NK-92 treated with Interleukin-12 subunit alpha and Interleukin-12 subunit beta, amount 100 ng/mL, for 24 hours (cell line): ENCODE measurements at regions not wholly inside any gene's neighbourhood (a gene's known extent, or its start where the extent isn't known, plus 50 kb on each side); places are given as distances from the start of the nearest gene placed in this dataset.
"Not testable (repeated sequence)": the region's sequence is repeated elsewhere in the genome, so short reads cannot be mapped to it uniquely, and the experiment has no call there.

ENCODE experiments used
- DNase-seq: peaks from one replicate; lab custom pipeline; 2025; lab: John Stamatoyannopoulos, UW

DNA sequence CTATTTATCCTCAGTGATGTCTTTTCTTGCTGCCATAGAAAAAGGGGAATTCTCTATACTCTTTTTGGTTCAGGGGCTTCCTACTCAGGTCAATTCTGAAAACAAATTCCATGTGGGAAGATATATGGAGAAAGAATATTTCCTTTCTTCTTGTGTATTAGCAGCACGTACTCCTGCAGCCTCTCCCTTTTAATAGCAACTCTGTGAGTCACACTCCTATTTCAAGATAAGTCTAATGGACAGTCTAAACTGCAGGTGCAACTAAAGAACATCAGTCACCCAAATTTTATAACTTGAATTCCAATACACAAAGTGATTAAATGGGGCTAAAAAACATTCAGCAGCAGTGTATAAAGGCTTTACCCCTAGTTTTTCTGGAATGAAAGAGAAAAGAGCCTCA is 942.2 kb downstream of the CNTNAP5 start:
- no peak for DNase-seq

DNA sequence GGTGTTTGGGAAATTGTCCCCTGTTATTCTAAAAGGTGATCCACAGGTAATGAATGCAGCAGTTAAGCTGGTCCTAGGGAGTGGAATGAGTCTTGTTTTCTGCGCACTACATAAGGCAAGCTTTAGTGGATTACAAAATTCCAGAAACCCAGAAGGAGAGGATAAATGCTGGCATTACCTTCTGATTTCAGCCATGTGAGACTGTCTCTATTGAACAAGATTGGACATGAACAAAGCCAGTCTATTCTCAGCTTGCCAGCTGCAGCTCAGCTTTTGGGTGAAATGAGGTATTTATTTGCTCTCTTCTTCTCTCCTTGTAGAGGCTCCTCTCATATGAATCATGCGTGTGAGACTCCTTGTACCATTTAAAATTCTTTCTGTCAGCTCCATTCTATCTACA is 944.9 kb downstream of the CNTNAP5 start:
- DNase-seq = no peak

DNA sequence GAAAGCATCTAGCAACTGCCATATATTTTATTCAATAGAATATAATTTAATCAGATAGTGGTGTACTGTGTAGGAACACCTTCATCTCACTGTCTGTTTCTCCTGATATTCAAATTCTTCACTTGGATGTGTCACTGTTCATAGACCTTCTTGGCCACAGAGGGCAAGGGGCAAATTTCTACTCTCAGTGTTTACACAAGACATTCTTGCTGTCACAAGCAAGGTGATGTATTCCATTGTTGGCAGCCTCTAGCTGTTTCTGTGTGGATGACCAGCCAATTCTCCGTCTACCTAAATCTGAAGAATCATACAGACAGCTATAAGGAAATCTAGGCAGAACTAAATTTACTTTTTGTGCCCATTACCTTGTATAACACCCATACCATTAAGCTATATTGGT is 948.3 kb downstream of the CNTNAP5 start:
- DNase-seq = no peak

DNA sequence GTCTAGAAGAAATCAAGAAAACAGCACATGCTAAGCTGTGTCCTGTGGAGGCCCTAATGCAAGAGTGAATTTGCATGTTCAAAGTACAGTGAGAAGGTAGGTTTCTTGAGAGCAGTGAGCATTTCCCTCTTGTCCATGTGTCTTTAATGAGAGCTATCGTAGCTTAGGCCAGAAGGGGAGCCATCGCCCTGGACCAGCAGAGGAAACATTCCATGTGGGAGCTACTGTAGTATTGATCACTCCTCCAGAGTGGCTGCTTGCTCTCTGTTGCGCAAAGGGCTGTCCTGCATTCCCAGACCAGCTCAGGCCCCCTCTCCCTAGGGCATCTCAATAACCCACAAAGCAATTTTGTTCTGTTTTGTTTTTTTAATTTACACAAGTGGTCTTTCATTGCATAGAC is 950.1 kb downstream of the CNTNAP5 start:
- DNase-seq = no peak

DNA sequence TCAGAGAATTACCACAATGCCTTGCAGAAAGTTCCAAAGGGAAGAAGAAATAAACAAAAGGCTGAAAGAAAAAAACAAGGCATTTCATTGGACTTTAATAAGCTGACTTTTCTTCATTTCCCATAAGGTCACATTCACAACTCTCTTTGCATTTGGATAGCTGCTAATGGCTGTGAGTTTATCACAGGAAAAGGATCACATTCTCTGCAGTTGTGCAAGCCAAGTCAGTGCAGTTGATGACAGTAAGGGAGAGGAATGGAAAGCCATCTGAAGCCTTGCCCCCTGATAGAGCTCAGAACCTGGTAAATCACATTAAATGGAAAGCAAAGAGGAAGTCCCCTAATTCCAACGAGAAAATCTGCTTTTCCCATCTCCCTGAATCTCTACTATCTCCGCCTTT is 950.6 kb downstream of the CNTNAP5 start:
- no peak for DNase-seq

DNA sequence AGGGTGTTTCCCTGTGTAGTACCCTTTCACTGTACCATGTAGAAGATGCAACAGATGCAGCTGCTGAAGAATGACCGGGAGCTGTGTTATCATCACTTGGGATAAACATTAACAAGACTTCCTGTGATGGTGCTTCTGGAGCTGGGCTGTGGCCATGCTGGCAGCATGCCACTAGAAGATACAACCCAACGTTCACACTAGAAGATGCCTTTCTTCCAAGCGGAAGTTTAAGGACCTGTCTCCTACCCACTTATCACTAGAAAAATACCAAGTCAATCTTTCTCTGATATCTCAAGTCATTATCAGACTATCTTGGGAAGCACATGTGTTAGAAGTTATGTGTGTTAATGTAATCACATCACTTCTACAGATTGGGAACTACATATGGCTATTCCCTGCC is 953.5 kb downstream of the CNTNAP5 start:
- DNase-seq = no peak

DNA sequence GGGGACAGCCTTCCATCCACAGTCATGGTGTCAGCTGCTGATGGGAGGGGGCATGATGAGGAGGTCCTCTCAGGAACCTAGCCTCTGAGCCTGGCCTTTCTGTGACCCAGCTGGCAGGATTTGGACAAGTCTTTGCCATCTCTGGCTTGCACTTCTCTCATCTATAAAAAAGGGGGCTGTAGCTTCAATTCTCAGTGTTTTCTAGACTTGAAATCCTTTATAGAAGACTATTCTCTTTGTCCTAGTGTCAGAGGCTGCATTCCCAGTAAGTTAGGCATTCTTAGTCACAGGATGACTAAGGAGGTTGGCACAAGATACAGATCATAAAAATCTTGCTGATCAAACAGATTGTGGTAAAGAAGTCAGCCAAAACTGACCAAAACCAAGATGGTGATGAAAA is 958.5 kb downstream of the CNTNAP5 start:
- no peak for DNase-seq

DNA sequence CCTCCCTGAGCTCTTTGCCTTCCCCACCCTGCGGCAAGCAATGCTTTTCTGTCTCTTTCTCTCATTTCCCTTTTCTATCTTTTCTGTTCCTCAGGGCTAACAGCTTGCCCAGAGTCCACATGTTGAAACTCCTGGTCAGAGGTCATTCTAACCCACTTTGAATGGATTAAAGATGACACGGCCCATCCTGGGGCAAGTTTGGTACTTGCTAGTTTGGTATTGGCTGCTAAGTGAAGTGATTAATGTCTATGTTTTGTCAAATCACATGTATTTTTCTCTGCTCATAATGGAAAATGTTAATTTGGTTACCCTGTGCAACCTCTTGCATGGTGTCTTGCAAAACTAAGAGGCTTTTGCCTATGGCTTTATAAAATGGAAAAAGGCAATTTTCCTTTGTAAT is 960.2 kb downstream of the CNTNAP5 start:
- no peak for DNase-seq

DNA sequence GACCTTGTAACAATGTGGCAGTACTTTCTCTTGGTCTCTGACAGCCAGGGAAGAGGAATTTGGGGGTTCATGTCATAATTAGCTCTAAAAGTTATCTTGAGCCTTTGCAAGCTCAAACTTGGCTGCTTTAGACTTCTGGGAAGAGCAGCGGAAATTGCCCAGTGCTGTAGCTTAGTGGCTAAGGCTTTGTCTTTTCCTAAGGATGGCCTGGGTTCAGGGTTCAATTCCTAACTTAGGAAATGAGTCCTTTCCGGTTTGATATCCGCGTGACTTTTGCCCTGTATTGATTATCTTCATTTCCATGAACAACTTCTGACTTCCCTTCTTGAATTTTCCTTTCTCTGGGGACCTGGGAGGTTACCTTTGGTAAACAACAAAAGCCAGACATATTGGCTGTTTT is 961.0 kb downstream of the CNTNAP5 start:
- DNase-seq = no peak

DNA sequence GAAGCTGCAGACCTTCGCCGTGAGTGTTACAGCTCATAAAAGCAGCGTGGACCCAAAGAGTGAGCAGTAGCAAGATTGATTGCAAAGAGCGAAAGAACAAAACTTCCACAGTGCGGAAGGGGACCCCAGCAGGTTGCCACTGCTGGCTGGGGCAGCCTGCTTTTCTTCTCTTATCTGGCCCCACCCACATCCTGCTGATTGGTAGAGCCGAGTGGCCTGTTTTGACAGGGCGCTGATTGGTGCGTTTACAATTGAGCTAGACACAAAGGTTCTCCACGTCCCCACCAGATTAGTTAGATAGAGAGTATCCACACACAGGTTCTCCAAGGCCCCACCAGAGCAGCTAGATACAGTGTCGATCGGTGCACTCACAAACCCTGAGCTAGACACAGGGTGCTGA is 961.8 kb downstream of the CNTNAP5 start:
- DNase-seq = not testable (repeated sequence)

DNA sequence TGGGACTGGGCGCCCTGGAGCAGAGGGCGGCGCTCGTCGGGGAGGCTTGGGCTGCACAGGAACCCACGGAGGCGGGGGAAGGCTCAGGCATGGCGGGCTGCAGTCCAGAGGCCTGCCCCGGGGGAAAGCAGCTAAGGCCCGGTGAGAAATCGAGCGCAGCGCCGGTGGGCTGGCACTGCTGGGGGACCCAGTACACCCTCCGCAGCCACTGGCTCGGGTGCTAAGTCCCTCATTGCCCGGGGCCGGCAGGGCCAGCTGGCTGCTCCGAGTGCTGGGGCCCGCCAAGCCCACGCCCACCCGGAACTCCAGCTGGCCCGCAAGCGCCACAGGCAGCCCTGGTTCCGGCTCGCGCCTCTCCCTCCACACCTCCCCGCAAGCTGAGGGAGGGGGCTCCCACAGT is 962.3 kb downstream of the CNTNAP5 start:
- not testable (repeated sequence) for DNase-seq

DNA sequence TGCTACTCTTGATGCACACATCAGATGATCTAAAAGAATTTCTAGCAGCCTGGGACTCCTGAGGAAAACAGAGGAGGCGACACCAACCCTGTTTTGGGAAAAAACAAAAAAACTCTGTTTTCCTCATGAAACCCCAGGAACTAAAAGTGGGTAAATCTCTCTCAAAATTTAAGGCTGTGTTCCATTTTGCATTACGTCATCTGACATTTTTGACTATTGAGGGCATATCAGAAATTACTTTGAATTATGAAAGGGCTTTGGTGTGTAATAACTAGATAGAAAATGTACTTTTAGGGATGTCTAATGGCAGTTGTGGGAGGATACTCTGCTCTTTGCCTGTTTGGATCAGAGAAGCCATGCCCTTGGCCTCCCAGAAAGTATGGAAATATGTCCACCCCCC is 963.0 kb downstream of the CNTNAP5 start:
- DNase-seq = no peak

DNA sequence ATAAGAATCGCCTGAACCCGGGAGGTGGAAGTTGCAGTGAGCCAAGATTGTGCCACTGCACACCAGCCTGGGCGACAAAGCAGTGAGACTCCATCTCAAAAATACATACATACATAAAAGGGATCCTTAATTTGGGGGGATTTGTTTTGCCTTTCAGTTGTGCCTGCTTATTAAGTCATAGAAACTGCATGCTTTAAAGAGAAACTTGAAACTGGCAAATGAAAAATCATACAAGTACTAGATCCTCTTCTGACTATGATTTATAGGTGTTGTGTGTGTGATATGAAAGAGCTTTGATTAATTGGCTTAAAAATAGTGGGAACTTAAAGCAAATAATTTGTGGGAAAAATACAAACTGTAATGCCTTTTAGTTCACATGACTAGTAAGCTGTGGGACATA is 963.7 kb downstream of the CNTNAP5 start:
- no peak for DNase-seq

DNA sequence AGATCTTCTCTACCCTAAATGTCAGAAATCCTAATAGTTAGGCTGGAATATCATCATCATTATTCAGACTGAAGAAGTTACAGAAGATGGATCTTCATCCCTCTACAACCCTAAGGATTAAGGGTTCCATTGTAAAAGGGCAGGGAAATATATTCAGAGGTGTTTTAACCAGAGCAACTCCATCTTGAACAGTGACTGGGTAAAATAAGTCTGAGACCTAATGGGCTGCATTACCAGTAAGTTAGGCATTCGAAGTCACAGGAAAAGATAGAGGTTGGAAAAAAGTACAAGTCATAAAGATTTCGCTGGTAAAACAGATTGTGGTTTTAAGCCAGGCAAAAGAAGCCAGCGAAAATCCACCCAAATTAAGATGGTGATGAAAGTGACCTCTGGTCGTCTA is 968.7 kb downstream of the CNTNAP5 start:
- no peak for DNase-seq

DNA sequence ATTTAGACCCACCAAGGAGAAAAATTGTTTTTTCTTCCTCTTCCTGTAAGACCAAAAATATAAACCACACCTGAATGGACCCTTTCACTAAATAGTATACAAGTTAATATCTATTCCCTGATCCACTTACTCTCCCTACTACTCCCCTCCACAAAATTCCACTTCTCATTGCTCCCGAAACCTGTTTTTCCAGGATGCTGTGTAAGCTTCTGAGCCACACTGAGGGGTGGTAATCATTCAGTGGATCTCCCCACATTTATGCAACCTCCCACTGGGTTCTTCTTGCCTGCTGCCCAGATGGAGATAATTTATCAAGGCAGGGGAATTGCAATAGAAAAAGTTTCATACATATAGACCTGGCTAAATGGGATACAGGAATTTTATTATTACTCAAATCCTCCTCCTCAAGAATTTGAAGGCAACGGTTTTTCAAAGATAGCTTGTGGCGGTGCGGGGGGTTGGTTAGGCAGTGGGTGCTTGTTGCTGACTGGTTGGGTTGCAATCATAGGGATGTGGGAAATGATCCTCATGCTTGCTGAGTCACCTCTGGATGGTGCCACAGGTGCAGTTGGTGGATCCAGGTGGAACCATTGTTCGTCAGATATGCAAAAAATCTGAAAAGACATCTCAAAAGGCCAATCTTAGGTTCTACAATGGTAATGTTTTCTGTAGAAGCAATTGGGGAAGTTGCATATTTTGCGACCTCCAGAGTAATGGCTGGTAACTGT is 970.3 kb downstream of the CNTNAP5 start:
- no peak for DNase-seq

DNA sequence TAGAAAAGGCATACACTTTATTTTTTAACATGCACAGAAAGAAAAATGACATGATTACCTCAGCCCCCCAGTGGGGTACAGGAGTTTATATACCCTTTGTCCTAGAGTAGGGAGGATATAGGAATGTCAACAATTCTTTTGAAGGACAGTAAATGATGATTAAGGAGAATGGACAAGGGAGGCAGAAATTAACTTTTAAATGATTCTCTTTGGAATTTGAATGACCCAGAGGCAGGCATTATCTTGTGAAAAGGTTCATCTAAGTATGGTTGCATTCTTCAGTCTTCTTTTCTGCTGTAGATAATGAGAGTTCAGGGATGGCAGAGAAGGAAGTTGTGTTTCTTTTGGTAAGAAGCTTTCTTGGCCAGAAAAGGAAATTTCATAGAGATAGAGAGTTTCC is 971.3 kb downstream of the CNTNAP5 start:
- no peak for DNase-seq

DNA sequence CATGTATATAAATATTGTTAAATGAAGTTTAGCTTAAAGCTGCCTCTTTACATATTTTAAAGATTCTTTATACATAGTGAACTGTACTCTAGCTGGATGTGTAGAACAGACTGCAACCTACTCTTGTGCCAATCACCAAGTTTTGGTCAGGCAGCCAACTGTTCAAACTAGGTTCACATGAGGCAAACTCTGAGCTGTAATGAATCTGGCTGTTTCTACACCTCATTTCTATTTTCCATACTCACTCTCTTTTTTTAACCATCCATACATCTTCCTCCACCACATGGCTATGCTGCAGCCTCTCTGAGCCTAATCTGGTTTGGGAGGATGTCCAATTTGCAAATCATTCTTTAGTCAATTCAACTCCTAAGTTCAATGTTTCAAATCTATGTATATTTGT is 974.8 kb downstream of the CNTNAP5 start:
- DNase-seq = no peak

DNA sequence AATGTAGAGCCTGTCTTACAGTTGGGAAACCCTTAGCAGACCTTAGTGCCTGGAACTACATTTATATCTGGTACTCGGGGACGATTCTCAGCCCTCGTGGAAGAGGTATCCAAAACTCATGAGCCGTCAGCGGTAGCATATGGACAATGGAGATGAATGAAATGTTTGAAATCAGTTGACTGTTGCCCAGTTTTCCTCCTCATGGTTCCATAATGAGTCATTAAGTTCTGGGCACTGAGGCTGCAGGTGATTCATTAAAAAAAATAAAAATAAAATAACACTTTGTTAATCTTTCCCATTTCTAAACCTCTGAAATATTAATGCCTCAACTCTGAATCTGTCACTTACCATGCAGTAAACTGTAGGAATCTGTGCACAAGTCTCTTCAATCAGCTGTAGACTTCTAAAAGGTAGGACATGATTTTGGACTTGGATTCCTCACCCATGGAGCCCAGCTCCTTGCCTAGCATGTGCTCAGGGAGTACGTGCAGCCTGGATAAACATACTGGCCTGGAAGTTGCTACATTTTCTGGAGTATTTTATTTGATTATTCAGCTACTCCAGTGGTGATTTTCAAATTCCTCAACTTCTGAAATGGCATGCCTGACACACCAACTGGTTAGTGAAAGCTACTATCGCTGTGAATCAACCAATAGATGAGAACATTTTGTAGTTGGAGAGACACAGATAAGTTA is 979.2 kb downstream of the CNTNAP5 start:
- no peak for DNase-seq

DNA sequence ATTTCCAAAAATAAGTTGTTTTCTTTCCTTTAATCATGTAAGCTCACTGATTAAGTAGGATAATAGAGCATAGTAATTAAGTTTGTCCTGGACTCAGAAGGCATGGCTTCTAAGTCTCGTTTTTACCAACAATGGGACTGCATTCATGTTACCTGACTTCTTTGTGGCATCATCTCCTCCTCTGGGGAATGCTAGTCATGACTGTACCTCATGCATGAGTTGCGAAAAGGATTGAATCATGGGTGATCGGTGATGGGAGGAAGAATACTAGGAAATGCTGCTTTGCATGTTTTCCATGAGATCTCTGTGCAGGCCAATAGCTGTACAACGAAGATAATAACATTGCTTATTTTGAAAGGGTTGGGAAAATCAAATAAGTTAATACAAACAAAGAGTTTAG is 981.6 kb downstream of the CNTNAP5 start:
- DNase-seq = no peak

DNA sequence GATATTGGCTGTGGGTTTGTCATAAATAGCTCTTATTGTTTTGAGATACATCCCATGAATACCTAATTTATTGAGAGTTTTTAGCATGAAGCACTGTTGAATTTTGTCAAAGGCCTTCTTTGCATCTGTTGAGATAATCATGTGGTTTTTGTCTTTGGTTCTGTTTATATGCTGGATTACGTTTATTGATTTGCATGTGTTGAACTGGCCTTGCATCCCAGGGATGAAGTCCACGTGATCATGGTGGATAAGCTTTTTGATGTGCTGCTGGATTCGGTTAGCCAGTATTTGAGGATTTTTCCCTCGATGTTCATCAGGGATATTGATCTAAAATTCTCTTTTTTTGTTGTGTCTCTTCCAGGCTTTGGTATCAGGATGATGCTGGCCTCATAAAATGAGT is 1003.6 kb downstream of the CNTNAP5 start:
- not testable (repeated sequence) for DNase-seq

DNA sequence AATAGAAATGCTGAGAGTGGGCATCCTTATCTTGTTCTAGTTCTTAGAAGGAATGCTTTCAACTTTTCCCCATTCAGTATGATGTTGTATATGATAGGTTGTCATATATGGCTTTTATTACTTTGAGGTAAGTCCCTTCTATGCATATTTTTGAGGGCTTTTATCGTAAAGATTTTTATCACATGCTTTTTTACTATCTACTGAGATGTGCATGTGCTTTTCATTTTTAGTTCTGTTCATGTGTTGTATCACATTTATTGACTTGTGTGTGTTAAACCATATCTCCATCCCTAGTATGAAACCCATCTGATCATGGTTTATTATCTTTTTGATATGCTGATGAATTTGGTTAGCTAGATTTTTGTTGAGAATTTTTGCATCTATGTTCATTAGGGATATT is 1008.8 kb downstream of the CNTNAP5 start:
- DNase-seq = no peak

DNA sequence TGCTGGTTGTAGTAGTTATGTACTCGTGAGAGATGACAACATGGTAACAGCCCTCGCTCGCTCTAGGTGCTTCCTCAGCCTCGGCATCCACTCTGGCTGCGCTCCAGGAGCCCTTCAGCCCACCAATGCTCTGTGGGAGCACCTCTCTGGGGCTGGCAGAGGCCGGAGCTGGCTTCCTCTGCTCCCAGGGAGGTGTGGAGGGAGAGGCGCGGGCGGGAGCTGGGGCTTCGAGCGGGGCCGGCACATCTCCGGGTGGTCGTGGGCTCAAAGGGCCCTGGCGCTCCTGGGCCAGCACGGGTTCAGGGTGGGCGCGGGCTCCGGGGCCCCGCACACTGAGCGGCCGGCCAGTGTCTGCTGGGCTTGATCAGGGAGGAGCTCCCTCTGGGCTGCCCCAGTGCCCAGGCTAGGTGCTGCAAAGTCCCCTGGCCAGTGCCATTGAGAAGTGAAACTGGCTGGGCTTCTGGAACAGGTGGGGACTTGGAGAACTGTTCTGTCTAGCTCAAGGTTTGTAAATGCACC is 1012.1 kb downstream of the CNTNAP5 start:
- DNase-seq = no peak

DNA sequence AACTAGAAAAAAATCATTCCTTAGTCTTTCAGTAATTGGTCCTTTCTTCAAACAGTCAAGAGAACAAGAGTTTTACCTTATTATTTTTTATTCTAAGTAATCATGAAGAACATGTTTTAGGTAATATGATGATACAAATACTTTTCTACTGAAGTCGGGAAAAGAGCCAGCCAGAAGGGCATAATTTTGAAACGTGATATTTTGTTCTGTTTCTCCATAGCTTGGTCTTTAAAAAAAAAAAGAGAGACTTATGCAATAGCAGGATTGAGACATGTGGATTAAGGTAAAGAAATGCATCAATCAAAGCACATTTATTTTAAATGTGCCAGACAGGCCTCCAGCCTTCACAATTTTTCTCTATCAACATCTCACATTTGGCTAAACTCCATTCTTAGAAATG is 1016.8 kb downstream of the CNTNAP5 start:
- DNase-seq = no peak

DNA sequence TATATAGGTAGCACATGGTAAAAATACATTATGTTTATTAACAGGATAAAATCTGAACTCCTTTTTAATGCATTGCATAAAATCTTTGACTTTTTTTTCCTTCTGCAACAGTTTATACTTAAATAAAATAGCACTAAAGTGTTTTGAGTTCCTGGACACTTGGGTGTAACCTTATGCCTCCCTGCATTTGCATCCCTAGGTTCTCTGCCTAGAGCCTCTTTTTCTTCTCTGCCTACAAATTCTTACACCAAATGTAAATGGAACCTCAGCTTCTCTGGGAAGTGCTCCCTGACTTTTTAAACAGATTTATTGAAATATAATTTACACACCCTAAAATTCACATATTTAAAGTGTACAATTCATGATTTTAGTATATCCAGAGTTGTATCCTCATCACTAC is 1017.6 kb downstream of the CNTNAP5 start:
- no peak for DNase-seq
